ENCODE measurements at regions not wholly inside any gene's neighbourhood (a gene's known extent, or its start where the extent isn't known, plus 50 kb on each side); places are given as distances from the start of the nearest gene placed in this dataset.

- no peak for DNase-seq (ENCODE audit: low spot score)
Observed at GRCh38 chr1:73953586-73953985, 244.4 kb downstream of the LRRIQ3 start.

- no peak for DNase-seq (ENCODE audit: low spot score)
Observed at GRCh38 chr1:73953186-73953585, 244.8 kb downstream of the LRRIQ3 start.

GRCh38 chr1:73948055-73948454 lies 249.9 kb downstream of the LRRIQ3 start:
- DNase-seq (ENCODE audit: low spot score) = no peak

- DNase-seq (ENCODE audit: low spot score) = no peak
Observed at GRCh38 chr1:73947009-73947408, 251.0 kb downstream of the LRRIQ3 start.

- no peak for DNase-seq (ENCODE audit: low spot score)
Observed at GRCh38 chr1:73943270-73943669, 254.7 kb downstream of the LRRIQ3 start.

GRCh38 chr1:73930293-73930692 lies 267.7 kb downstream of the LRRIQ3 start:
- DNase-seq (ENCODE audit: low spot score) = no peak

- no peak for DNase-seq (ENCODE audit: low spot score)
Observed at GRCh38 chr1:73914951-73915350, 283.0 kb downstream of the LRRIQ3 start.

- DNase-seq (ENCODE audit: low spot score) = no peak
Observed at GRCh38 chr1:73913025-73913424, 285.0 kb downstream of the LRRIQ3 start.

GRCh38 chr1:73911849-73912248 lies 286.1 kb downstream of the LRRIQ3 start:
- no peak for DNase-seq (ENCODE audit: low spot score)

GRCh38 chr1:73910466-73910865 lies 287.5 kb downstream of the LRRIQ3 start:
- DNase-seq (ENCODE audit: low spot score) = no peak

- no peak for DNase-seq (ENCODE audit: low spot score)
Observed at GRCh38 chr1:73910062-73910461, 287.9 kb downstream of the LRRIQ3 start.

- DNase-seq (ENCODE audit: low spot score) = no peak
Observed at GRCh38 chr1:73909043-73909562, 288.9 kb downstream of the LRRIQ3 start.

- DNase-seq (ENCODE audit: low spot score) = no peak
Observed at GRCh38 chr1:73907051-73907450, 290.9 kb downstream of the LRRIQ3 start.

GRCh38 chr1:73903092-73903491 lies 294.9 kb downstream of the LRRIQ3 start:
- DNase-seq (ENCODE audit: low spot score) = no peak

GRCh38 chr1:73901738-73902137 lies 296.2 kb downstream of the LRRIQ3 start:
- DNase-seq (ENCODE audit: low spot score) = no peak

GRCh38 chr1:73899311-73899710 lies 298.7 kb downstream of the LRRIQ3 start:
- DNase-seq (ENCODE audit: low spot score) = no peak

GRCh38 chr1:73898540-73898939 lies 299.4 kb downstream of the LRRIQ3 start:
- no peak for DNase-seq (ENCODE audit: low spot score)

GRCh38 chr1:73887412-73887811 lies 310.6 kb downstream of the LRRIQ3 start:
- DNase-seq (ENCODE audit: low spot score) = no peak

GRCh38 chr1:73886716-73887115 lies 311.3 kb downstream of the LRRIQ3 start:
- DNase-seq (ENCODE audit: low spot score) = no peak

GRCh38 chr1:73874806-73875205 lies 323.2 kb downstream of the LRRIQ3 start:
- DNase-seq (ENCODE audit: low spot score) = no peak

GRCh38 chr1:73868810-73869336 lies 329.1 kb downstream of the LRRIQ3 start:
- DNase-seq (ENCODE audit: low spot score) = no peak

- no peak for DNase-seq (ENCODE audit: low spot score)
Observed at GRCh38 chr1:73862355-73862754, 335.6 kb downstream of the LRRIQ3 start.

GRCh38 chr1:73860421-73860950 lies 337.5 kb downstream of the LRRIQ3 start:
- no peak for DNase-seq (ENCODE audit: low spot score)

- DNase-seq (ENCODE audit: low spot score) = no peak
Observed at GRCh38 chr1:73859227-73859626, 338.7 kb downstream of the LRRIQ3 start.

Data from hematopoietic multipotent progenitor cell treated with erythropoietin and hydrocortisone succinate and interleukin-3 and kit ligand, for 15 days (in vitro differentiated cells).